ENCODE measurements at regions not wholly inside any gene's neighbourhood (a gene's known extent, or its start where the extent isn't known, plus 50 kb on each side); places are given as distances from the start of the nearest gene placed in this dataset.
"Not testable (repeated sequence)": the region's sequence is repeated elsewhere in the genome, so short reads cannot be mapped to it uniquely, and the experiment has no call there.

DNA sequence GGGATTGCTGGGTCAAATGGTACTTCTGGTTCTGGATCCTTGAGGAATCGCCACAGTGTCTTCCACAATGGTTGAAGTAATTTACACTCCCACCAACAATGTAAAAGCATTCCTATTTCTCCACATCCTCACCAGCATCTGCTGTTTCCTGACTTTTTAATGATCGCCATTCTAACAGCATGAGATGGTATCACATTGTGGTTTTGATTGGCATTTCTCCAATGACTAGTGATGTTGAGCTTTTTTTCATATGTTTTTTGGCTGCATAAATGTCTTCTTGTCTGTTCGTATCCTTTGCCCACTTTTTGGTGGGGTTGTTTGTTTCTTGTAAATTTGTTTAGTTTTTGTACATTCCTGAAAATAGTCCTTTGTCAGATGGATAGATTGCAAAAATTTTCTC, 2125.7 kb downstream of the PCDH9 start:
- H3K9me3 ChIP-seq (ENCODE audit: control extremely low read depth in 1 of 5, control insufficient read depth in 4 of 5, insufficient read depth in 2 of 5, low read depth in 1 of 5, low read length in 4 of 5); H3K4me3 ChIP-seq (ENCODE audit: control insufficient read depth in 1 of 7, extremely low read depth in 1 of 7, insufficient read depth in 4 of 7, low read depth in 2 of 7, low read length in 6 of 7); H3K27me3 ChIP-seq (replicated peaks in 2 of 5; ENCODE audit: control insufficient read depth in 4 of 5, insufficient read depth in 5 of 5, low read length in 4 of 5); H3K27ac ChIP-seq (ENCODE audit: insufficient read depth in 1 of 2, low read depth in 1 of 2, low read length in 2 of 2, poor library complexity in 1 of 2, severe bottlenecking in 2 of 2); H3K4me1 ChIP-seq (ENCODE audit: control extremely low read depth in 1 of 4, control insufficient read depth in 4 of 4, insufficient read depth in 4 of 4, low read length in 3 of 4); H3K36me3 ChIP-seq (ENCODE audit: control insufficient read depth in 4 of 4, insufficient read depth in 4 of 4, low read length in 3 of 4); CTCF ChIA-PET; POLR2A ChIA-PET: not testable (repeated sequence)
- WGBS (ENCODE audit: insufficient coverage): 0% methylated on average over 2 of the region's 3 CpGs
- peak; percentile 2 to 52 (median 47) for DNase-seq

DNA sequence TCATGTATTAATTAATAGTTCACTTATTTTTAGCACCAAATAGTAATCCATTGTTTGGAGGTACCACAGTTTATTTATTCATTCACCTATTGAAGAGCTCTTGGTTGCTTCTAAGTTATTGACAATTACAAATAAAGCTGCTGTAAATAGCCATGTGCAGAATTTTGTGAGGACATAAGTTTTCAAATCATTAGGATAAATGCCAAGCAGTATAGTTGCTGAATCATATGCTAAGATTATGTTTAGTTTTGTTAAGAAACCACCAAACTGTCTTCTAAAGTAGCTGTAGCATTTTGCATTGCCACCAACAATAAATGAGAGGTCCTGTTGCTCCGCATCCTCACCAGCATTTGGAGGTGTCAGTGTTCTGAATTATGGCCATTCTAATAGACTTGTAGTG, 2126.8 kb downstream of the PCDH9 start:
- Histone ChIP-seq H3K27ac (ENCODE audit: insufficient read depth in 1 of 2, low read depth in 1 of 2, low read length in 2 of 2, poor library complexity in 1 of 2, severe bottlenecking in 2 of 2) (no peak overlapping the region), H3K4me3 (ENCODE audit: control insufficient read depth in 1 of 7, extremely low read depth in 1 of 7, insufficient read depth in 4 of 7, low read depth in 2 of 7, low read length in 6 of 7) (no peak overlapping the region), H3K9me3 (ENCODE audit: control extremely low read depth in 1 of 5, control insufficient read depth in 4 of 5, insufficient read depth in 2 of 5, low read depth in 1 of 5, low read length in 4 of 5) (no peaks in the 10 kb centered on the region), H3K4me1 (ENCODE audit: control extremely low read depth in 1 of 4, control insufficient read depth in 4 of 4, insufficient read depth in 4 of 4, low read length in 3 of 4) (no peaks in the 10 kb centered on the region), H3K27me3 (replicated peaks in 2 of 5; ENCODE audit: control insufficient read depth in 4 of 5, insufficient read depth in 5 of 5, low read length in 4 of 5) (no peaks in the 10 kb centered on the region), H3K36me3 (ENCODE audit: control insufficient read depth in 4 of 4, insufficient read depth in 4 of 4, low read length in 3 of 4) (no peaks in the 10 kb centered on the region)
- CTCF ChIA-PET: no interaction called here
- DNase-seq: no peak
- no CpG with 5 or more reads among the region's 1 CpG for WGBS (ENCODE audit: insufficient coverage)
- POLR2A ChIA-PET: no interaction called here

DNA sequence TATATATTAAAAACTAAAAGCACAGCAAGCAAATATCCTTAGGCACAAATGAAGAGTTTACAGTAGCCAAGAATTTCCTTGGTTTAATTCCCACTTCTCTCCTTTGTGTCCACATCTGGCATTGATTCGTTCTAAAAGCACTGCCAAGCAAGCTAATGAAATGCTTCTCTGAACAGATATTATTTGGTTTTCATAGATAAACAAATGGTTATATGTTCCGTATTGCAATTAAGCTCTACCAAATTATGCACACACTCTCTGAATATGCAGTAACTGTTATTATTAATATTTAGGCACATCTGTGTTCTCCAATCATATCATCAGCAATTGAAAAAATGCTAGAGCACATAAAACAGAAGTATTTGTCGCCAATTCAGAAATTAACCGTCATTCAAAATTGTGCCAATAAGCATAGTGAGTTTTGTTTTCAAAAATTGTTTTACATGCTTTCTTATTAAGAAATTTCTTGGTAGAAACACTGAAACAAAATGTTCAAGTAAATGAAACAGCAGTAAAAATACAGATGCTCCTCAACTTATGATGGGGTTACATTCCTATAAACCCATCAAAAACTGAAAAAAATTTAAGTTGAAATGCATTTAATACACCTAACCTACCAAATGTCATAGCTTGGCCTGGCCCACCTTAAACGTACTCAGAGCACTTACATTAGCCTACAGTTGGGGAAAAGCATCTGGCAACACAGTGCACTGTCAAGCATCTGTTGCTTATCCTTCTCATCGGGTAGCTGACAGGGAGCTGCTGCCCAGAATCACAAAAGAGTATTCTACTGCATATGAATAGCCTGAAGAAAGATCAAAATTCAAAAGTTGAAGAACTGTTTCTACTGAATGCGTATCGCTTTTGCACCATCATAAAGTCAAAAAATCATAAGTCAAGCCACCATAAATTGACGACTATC, 2134.7 kb downstream of the PCDH9 start:
- POLR2A ChIA-PET: no interaction called here
- H3K4me3 ChIP-seq (ENCODE audit: control insufficient read depth in 1 of 7, extremely low read depth in 1 of 7, insufficient read depth in 4 of 7, low read depth in 2 of 7, low read length in 6 of 7): no peak overlapping the region
- CTCF ChIA-PET: no interaction called here
- no peaks in the 10 kb centered on the region for H3K27me3 ChIP-seq (replicated peaks in 2 of 5; ENCODE audit: control insufficient read depth in 4 of 5, insufficient read depth in 5 of 5, low read length in 4 of 5)
- no peak overlapping the region for H3K27ac ChIP-seq (ENCODE audit: insufficient read depth in 1 of 2, low read depth in 1 of 2, low read length in 2 of 2, poor library complexity in 1 of 2, severe bottlenecking in 2 of 2)
- H3K4me1 ChIP-seq (ENCODE audit: control extremely low read depth in 1 of 4, control insufficient read depth in 4 of 4, insufficient read depth in 4 of 4, low read length in 3 of 4): no peaks in the 10 kb centered on the region
- WGBS (ENCODE audit: insufficient coverage): 92% methylated on average over 4 of the region's 9 CpGs
- no peaks in the 10 kb centered on the region for H3K36me3 ChIP-seq (ENCODE audit: control insufficient read depth in 4 of 4, insufficient read depth in 4 of 4, low read length in 3 of 4)
- no peak for DNase-seq
- H3K9me3 ChIP-seq (ENCODE audit: control extremely low read depth in 1 of 5, control insufficient read depth in 4 of 5, insufficient read depth in 2 of 5, low read depth in 1 of 5, low read length in 4 of 5): no peaks in the 10 kb centered on the region

DNA sequence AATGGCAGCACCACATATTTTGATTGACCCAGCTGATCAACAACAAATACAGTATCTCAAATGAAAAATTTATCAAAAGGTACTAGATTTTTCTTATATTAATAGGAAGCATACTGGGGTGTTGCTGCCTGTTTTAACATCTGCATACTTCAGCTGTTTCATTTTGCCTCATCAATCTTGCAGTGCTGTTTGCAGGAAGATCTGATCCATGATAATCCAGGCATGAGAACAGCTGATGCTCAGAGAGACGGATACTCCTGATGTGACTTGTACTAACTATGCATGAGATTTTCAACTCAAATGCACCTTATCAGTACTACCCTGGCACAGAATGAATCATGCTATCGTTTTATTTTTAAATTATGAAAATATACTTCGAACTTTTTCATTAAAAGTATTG, 2136.8 kb downstream of the PCDH9 start:
- 100% methylated on average over 1 of the region's 3 CpGs for WGBS (ENCODE audit: insufficient coverage)
- no peaks in the 10 kb centered on the region for H3K36me3 ChIP-seq (ENCODE audit: control insufficient read depth in 4 of 4, insufficient read depth in 4 of 4, low read length in 3 of 4)
- H3K27ac ChIP-seq (ENCODE audit: insufficient read depth in 1 of 2, low read depth in 1 of 2, low read length in 2 of 2, poor library complexity in 1 of 2, severe bottlenecking in 2 of 2): no peak overlapping the region
- H3K4me3 ChIP-seq (ENCODE audit: control insufficient read depth in 1 of 7, extremely low read depth in 1 of 7, insufficient read depth in 4 of 7, low read depth in 2 of 7, low read length in 6 of 7): no peak overlapping the region
- DNase-seq: no peak
- H3K9me3 ChIP-seq (ENCODE audit: control extremely low read depth in 1 of 5, control insufficient read depth in 4 of 5, insufficient read depth in 2 of 5, low read depth in 1 of 5, low read length in 4 of 5): no peaks in the 10 kb centered on the region
- POLR2A ChIA-PET: no interaction called here
- CTCF ChIA-PET: no interaction called here
- H3K4me1 ChIP-seq (ENCODE audit: control extremely low read depth in 1 of 4, control insufficient read depth in 4 of 4, insufficient read depth in 4 of 4, low read length in 3 of 4): no peaks in the 10 kb centered on the region
- no peaks in the 10 kb centered on the region for H3K27me3 ChIP-seq (replicated peaks in 2 of 5; ENCODE audit: control insufficient read depth in 4 of 5, insufficient read depth in 5 of 5, low read length in 4 of 5)

DNA sequence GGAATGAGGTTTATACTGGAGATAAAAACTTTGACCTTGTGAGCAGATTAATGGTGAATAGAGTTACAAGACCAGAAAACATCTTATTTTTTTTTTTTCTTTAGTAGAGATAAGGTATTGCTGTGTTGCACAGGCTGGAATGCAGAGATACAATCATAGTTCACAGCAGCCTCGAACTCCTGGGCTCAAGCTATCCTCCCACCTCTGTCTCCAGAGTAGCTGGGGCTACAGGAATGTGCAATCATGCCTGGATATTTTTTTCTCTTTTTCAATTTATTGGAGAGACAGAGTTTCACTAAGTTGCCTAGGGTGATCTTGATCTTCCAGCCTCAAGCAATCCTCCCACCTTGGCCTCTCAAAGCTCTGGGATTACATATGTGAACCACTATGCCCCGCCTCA, 2139.1 kb downstream of the PCDH9 start:
- no CpG with 5 or more reads among the region's 2 CpGs for WGBS (ENCODE audit: insufficient coverage)
- POLR2A ChIA-PET: no interaction called here
- no peak for DNase-seq
- Histone ChIP-seq H3K4me3 (ENCODE audit: control insufficient read depth in 1 of 7, extremely low read depth in 1 of 7, insufficient read depth in 4 of 7, low read depth in 2 of 7, low read length in 6 of 7) (no peak overlapping the region), H3K4me1 (ENCODE audit: control extremely low read depth in 1 of 4, control insufficient read depth in 4 of 4, insufficient read depth in 4 of 4, low read length in 3 of 4) (no peaks in the 10 kb centered on the region), H3K27me3 (replicated peaks in 2 of 5; ENCODE audit: control insufficient read depth in 4 of 5, insufficient read depth in 5 of 5, low read length in 4 of 5) (no peaks in the 10 kb centered on the region), H3K36me3 (ENCODE audit: control insufficient read depth in 4 of 4, insufficient read depth in 4 of 4, low read length in 3 of 4) (no peaks in the 10 kb centered on the region), H3K27ac (ENCODE audit: insufficient read depth in 1 of 2, low read depth in 1 of 2, low read length in 2 of 2, poor library complexity in 1 of 2, severe bottlenecking in 2 of 2) (no peak overlapping the region), H3K9me3 (ENCODE audit: control extremely low read depth in 1 of 5, control insufficient read depth in 4 of 5, insufficient read depth in 2 of 5, low read depth in 1 of 5, low read length in 4 of 5) (no peaks in the 10 kb centered on the region)
- CTCF ChIA-PET: no interaction called here

DNA sequence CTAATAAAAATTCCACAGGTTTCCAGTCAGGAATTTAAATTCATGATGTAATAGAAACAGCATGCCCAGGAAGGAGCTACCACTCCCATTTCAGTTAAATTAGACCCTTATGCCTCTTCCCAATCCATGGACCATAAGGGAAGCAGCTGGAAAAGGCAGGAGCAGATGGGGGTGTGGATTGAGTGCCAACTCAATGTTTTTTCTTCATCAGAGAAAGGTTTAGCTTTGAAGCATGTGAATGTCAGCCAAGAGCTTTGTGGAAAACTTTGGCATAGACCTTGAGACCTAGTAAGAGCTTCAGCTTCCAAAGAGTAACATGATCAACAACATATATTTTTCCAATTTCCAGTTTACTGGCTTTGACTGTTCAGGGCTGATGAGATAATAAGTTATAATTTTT, 2139.9 kb downstream of the PCDH9 start:
- Histone ChIP-seq H3K4me3 (ENCODE audit: control insufficient read depth in 1 of 7, extremely low read depth in 1 of 7, insufficient read depth in 4 of 7, low read depth in 2 of 7, low read length in 6 of 7) (no peak overlapping the region), H3K36me3 (ENCODE audit: control insufficient read depth in 4 of 4, insufficient read depth in 4 of 4, low read length in 3 of 4) (no peaks in the 10 kb centered on the region), H3K27ac (ENCODE audit: insufficient read depth in 1 of 2, low read depth in 1 of 2, low read length in 2 of 2, poor library complexity in 1 of 2, severe bottlenecking in 2 of 2) (no peak overlapping the region), H3K4me1 (ENCODE audit: control extremely low read depth in 1 of 4, control insufficient read depth in 4 of 4, insufficient read depth in 4 of 4, low read length in 3 of 4) (no peaks in the 10 kb centered on the region), H3K9me3 (ENCODE audit: control extremely low read depth in 1 of 5, control insufficient read depth in 4 of 5, insufficient read depth in 2 of 5, low read depth in 1 of 5, low read length in 4 of 5) (peaks cover 0 to 5% (median 0%) of the 10 kb centered on the region in 5 experiments), H3K27me3 (replicated peaks in 2 of 5; ENCODE audit: control insufficient read depth in 4 of 5, insufficient read depth in 5 of 5, low read length in 4 of 5) (no peaks in the 10 kb centered on the region)
- CTCF ChIA-PET: no interaction called here
- DNase-seq: no peak
- POLR2A ChIA-PET: no interaction called here

DNA sequence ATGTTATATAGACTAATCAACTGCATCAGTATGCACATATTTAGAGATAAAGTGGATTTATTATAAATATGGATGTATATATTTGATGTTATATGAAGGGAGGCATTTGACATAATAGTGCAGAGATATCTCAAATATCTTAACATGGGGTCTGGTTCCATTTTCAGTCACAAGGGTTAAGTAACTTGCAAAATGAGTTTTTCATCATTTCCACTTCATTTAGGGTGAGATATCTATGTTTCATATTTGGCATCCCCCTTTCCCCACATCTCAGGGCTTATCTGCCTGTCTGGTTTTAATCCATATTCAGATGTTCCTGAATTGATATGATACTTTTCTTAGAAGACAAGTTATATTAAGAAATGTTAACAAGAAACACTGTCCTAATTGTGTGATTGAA, 2141.2 kb downstream of the PCDH9 start:
- Histone ChIP-seq H3K36me3 (ENCODE audit: control insufficient read depth in 4 of 4, insufficient read depth in 4 of 4, low read length in 3 of 4) (no peaks in the 10 kb centered on the region), H3K4me1 (ENCODE audit: control extremely low read depth in 1 of 4, control insufficient read depth in 4 of 4, insufficient read depth in 4 of 4, low read length in 3 of 4) (no peaks in the 10 kb centered on the region), H3K4me3 (ENCODE audit: control insufficient read depth in 1 of 7, extremely low read depth in 1 of 7, insufficient read depth in 4 of 7, low read depth in 2 of 7, low read length in 6 of 7) (no peak overlapping the region), H3K9me3 (ENCODE audit: control extremely low read depth in 1 of 5, control insufficient read depth in 4 of 5, insufficient read depth in 2 of 5, low read depth in 1 of 5, low read length in 4 of 5) (peaks cover 0 to 5% (median 0%) of the 10 kb centered on the region in 5 experiments), H3K27ac (ENCODE audit: insufficient read depth in 1 of 2, low read depth in 1 of 2, low read length in 2 of 2, poor library complexity in 1 of 2, severe bottlenecking in 2 of 2) (no peak overlapping the region), H3K27me3 (replicated peaks in 2 of 5; ENCODE audit: control insufficient read depth in 4 of 5, insufficient read depth in 5 of 5, low read length in 4 of 5) (no peaks in the 10 kb centered on the region)
- no peak for DNase-seq
- ChIA-PET POLR2A (no interaction called here), CTCF (no interaction called here)
